Adrenal gland (tissue), 5 donors: ENCODE measurements at regions not wholly inside any gene's neighbourhood (a gene's known extent, or its start where the extent isn't known, plus 50 kb on each side); places are given as distances from the start of the nearest gene placed in this dataset.

Experiments used
- CTCF ChIP-seq, 6 experiments: fragments of 450-650 bp in 4 of 6; fragments of 200-600 bp in 2 of 6; sonication (generic) in 1 of 6; IDR thresholded peaks; 1 replicate in 5 of 6; 2 replicates in 1 of 6; pipeline versions ENCODE4 v1.5.1 to v1.8.0; 2016 to 2021; ENCODE audit warnings: antibody characterized with exemption in 6 of 6, mild to moderate bottlenecking in 2 of 6, moderate library complexity in 1 of 6
- POLR2A ChIP-seq, 2 donors: fragments of 450-650 bp; IDR thresholded peaks; one replicate each; pipeline ENCODE4 v1.6.1; 2017; ENCODE audit warnings: antibody characterized with exemption in 2 of 2, mild to moderate bottlenecking in 2 of 2, moderate library complexity in 1 of 2
- donor health status: DM: no; HTN: no; CAD: no.

GRCh38 chr9:93814077-93814956, 140.8 kb downstream of the BARX1 start:
- TF ChIP-seq CTCF (IDR thresholded peaks at IDR 0.05) (no peak), POLR2A (IDR thresholded peaks at IDR 0.05) (no peak)
